Endothelial cell (in vitro differentiated cells): ENCODE measurements at regions not wholly inside any gene's neighbourhood (a gene's known extent, or its start where the extent isn't known, plus 50 kb on each side); places are given as distances from the start of the nearest gene placed in this dataset.

Experiments used
- DNase-seq: peaks from one replicate; pipeline ENCODE4 v3.0.0; 2021; ENCODE audit warnings: low spot score
- H3K27ac Mint-ChIP-seq: one replicate; pipeline ENCODE4 v1.8.0; 2021; ENCODE audit warnings: mixed read lengths, inconsistent platforms; ENCODE audit not compliant: unreplicated experiment
- H3K27me3 Mint-ChIP-seq: one replicate; pipeline ENCODE4 v1.8.0; 2021; ENCODE audit warnings: mild to moderate bottlenecking, moderate library complexity, mixed read lengths, inconsistent platforms; ENCODE audit not compliant: unreplicated experiment
- H3K36me3 Mint-ChIP-seq: one replicate; pipeline ENCODE4 v1.8.0; 2021; ENCODE audit warnings: mild to moderate bottlenecking, low read depth, mixed read lengths, inconsistent platforms; ENCODE audit not compliant: unreplicated experiment
- H3K4me1 Mint-ChIP-seq: one replicate; pipeline ENCODE4 v1.8.0; 2021; ENCODE audit warnings: mild to moderate bottlenecking, mixed read lengths, inconsistent platforms; ENCODE audit not compliant: unreplicated experiment
- H3K4me3 Mint-ChIP-seq: one replicate; pipeline ENCODE4 v1.8.0; 2021; ENCODE audit warnings: mild to moderate bottlenecking, mixed read lengths, inconsistent platforms; ENCODE audit not compliant: unreplicated experiment
- H3K9me3 Mint-ChIP-seq: one replicate; pipeline ENCODE4 v1.8.0; 2021; ENCODE audit warnings: mixed read lengths, inconsistent platforms; ENCODE audit not compliant: unreplicated experiment
- CTCF ChIP-seq: fragments of 200-600 bp; sonication (generic); IDR thresholded peaks from one replicate; pipeline ENCODE4 v1.5.0; 2021; ENCODE audit warnings: antibody characterized with exemption; ENCODE audit not compliant: unreplicated experiment

- Mint-ChIP-seq H3K27me3 (no peaks in the 10 kb centered on the region), H3K9me3 (no peaks in the 10 kb centered on the region), H3K36me3 (no peaks in the 10 kb centered on the region), H3K27ac (no peak overlapping the region), H3K4me1 (no peaks in the 10 kb centered on the region), H3K4me3 (no peak overlapping the region)
- no peak for DNase-seq
- TF ChIP-seq CTCF: no peak
Observed at GRCh38 chr13:93147298-93147645, 79.3 kb upstream of the GPC6 start.

DNA sequence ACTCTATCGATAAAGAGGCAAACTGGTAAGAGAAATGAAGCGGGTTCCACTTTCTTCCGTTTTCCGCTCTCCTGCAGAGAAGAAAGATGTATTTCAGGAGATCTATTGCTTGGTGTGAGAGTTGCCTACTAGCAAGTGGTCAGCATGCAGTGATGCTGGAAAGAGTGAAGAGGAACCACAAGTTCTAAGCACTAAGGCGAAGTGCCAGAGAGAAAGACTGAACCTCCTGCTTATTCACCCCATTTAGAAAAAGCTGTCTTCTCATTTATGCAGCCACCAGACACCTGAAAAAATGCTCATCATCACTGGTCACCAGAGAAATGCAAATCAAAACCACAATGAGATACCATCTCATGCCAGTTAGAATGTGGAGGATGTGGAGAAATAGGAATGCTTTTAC, 78.7 kb upstream of the GPC6 start:
- no peak overlapping the region for H3K27ac Mint-ChIP-seq
- no peak for TF ChIP-seq CTCF
- no peaks in the 10 kb centered on the region for H3K36me3 Mint-ChIP-seq
- no peaks in the 10 kb centered on the region for H3K4me1 Mint-ChIP-seq
- H3K4me3 Mint-ChIP-seq: no peak overlapping the region
- no peaks in the 10 kb centered on the region for H3K27me3 Mint-ChIP-seq
- no peaks in the 10 kb centered on the region for H3K9me3 Mint-ChIP-seq
- DNase-seq: no peak

DNA sequence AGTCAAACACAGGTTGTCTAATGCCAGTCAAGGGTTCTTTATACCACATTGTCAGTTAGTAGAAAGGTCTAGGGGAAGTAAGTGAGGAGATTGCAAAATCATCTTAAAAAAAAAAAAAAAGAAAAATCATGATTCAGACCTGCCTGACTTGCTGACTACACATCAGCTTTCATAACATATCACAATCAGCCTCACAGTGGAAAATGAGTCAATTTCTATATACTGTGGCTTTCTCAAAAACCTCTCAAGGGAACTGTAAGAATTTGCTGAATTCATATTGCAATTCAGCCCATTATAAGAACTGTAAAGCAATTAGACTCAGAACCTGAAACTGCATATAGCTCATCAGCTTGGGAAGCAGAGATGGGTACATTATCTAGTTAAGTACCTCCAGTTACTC, 75.3 kb upstream of the GPC6 start:
- no peak overlapping the region for H3K27ac Mint-ChIP-seq
- H3K27me3 Mint-ChIP-seq: no peaks in the 10 kb centered on the region

DNA sequence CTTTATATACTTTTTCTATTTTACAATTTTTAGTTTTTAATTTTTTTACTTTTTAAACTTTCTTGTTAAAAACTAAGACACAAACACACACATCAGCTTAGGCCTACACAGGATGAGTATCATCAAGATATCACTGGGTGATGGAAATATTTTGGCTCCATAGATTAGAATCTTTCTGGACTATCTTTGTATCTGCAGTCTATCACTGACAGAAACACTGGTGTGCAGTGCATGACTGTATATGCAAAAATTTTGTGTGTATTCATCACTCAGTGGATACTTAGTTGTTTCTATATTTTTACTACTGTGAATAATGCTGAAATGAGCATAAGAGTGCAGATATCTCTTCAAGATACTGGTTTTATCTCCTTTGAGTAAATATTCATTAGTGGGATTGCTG, 68.0 kb upstream of the GPC6 start:
- Mint-ChIP-seq H3K36me3 (no peaks in the 10 kb centered on the region), H3K4me3 (no peak overlapping the region), H3K27me3 (no peaks in the 10 kb centered on the region), H3K27ac (no peak overlapping the region), H3K9me3 (no peaks in the 10 kb centered on the region), H3K4me1 (no peaks in the 10 kb centered on the region)
- TF ChIP-seq CTCF: no peak
- DNase-seq: no peak

More for the DNA sequence above, 75.3 kb upstream of the GPC6 start:
- Mint-ChIP-seq H3K4me3 (no peak overlapping the region), H3K36me3 (no peaks in the 10 kb centered on the region), H3K9me3 (no peaks in the 10 kb centered on the region), H3K4me1 (no peaks in the 10 kb centered on the region)
- DNase-seq: no peak
- no peak for TF ChIP-seq CTCF

- Mint-ChIP-seq H3K27me3 (no peaks in the 10 kb centered on the region), H3K9me3 (no peaks in the 10 kb centered on the region), H3K27ac (no peak overlapping the region), H3K36me3 (no peaks in the 10 kb centered on the region), H3K4me1 (no peaks in the 10 kb centered on the region), H3K4me3 (no peak overlapping the region)
- TF ChIP-seq CTCF: no peak
- DNase-seq: no peak
Observed at GRCh38 chr13:93169980-93170379, 56.6 kb upstream of the GPC6 start.
